GM21529 (cell line): ENCODE measurements at regions not wholly inside any gene's neighbourhood (a gene's known extent, or its start where the extent isn't known, plus 50 kb on each side); places are given as distances from the start of the nearest gene placed in this dataset.

ENCODE experiments used
- ATAC-seq: cut with Tn5 transposase; IDR thresholded peaks from one replicate; pipeline ENCODE4 v1.9.1; 2021; ENCODE audit not compliant: unreplicated experiment

DNA sequence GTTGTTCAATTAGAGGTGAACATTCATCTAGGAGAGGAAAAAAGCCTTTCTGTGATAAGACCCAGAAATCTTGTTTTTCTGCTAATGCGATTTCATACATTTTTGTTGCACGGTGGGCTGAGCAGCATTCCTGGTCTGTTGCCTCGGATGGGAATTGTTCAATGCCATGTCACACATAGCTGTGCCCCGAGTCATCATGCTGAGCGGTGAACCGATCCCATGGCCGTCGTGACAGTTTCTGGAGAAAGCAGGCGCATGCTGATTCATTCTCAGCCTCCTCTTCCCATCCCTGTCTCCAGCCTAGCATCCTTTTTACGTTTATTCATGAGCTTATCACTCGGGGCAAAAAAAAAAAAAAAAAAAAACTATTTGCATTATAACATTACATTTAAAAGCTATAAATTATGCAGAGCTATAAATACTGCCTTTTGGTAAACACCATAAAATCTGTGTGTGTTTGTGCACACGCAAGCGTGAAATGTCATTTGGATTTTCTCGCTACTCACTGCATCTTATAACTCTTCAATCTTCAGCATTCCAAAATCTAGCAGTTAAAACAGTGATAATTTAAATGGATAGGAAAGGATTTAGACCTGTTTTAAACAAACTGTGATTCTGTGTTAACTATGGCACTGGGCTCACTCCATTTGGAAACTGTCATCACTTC, 58.9 kb upstream of the IFNGR1 start:
- ATAC-seq = no peak

DNA sequence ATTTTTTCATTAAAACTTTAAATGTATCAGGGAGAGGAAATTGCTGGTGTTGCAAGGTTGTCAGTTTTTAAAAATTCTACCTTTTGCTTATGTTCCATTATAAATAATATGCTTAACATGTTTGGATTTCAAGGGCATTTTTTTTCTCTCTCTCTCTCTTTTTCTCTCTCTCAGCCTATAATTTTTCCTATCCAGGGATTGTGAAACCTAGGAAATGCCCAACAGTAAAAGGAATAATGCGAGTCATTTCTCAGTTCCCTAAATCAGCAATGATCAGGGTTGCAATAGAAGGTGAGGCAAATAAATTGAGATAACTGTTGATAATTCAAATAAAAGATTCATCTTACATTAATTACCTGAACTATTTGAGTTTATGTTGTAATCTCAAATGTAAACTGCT, 53.2 kb upstream of the IFNGR1 start:
- ATAC-seq = no peak

DNA sequence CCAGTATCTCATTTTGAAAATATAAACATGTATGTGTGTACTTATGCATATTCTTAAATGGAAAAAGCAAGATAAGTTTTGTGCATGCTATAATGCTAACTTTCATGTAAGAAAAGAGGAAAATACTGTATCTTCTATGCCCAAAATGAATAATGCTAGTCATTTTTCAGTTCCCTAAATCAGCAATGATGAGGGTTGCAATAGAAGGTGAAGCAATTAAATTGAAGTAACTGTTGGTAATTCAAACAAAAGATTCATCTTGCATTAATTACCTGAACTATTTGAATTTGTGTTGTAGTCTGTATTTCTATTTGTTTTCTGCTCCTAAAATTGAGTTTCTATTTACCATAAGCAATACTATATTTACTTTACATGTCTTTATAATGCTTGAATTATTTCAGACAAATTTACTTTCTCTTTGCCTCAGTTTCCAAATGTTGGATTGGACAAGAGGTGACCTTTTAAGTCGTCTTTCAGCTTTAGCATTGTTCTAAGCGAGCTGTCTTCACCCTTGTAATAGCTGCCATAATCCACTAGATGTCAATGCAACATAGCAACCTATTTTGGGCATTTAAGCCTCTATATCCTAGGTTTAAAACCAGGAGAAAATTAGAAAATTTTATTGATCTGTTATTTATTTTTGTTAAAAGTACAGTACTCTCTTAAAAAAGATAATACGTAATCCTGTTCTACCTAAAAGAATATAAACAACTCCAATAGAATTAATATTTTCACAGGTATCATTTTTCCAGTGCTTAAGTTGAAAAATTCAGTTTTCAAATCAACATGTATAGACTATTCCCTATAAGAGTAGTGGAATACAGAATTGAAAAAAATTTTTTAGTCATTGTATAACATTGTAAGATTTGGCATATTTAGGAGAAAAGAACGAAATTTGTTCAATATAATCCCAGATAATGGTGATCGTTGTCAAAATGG, 52.3 kb upstream of the IFNGR1 start:
- ATAC-seq = no peak

DNA sequence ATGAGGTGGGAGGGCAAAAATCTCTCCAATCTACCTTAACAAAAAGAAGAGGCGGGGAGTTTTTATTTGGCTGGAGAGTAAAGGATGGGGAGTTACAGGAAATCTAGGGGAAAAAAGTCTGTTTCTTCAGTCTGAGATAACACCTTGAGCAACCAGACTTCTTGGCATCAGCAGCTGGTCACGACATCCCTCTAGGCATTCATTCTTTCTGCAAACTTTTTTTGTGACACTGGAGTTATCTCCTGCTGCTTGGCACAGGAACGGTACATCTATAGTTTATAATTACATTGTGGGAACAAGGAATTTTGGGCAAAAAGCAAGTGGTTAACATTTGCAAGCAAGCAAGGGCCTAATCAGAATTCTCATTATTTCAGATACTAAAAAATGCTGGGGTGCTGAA, 50.6 kb upstream of the IFNGR1 start:
- no peak for ATAC-seq

DNA sequence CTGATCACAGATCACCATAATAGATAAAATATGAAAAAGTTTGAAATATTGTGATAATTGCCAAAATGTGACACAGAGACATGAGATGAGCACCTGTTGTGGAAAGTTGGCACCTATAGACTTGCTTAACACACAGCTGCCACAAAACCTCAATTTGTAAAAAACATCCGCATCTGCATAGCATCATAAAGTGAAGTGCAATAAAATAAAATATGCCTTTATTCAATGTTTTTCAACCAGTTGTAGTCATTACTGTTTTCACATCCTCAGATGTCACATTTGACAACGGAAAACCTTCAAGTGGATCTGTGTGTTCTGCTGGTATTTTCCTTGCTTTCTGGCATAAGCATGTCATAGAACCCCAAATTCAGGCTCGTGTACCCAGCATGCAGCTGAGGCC, 50.2 kb upstream of the IFNGR1 start:
- no peak for ATAC-seq
